RCC 7860 (cell line): ENCODE measurements at regions not wholly inside any gene's neighbourhood (a gene's known extent, or its start where the extent isn't known, plus 50 kb on each side); places are given as distances from the start of the nearest gene placed in this dataset.
"Not testable (repeated sequence)": the region's sequence is repeated elsewhere in the genome, so short reads cannot be mapped to it uniquely, and the experiment has no call there.

Experiments
- DNase-seq: peaks from one replicate; pipeline ENCODE4 v3.0.0-alpha.2; 2015; ENCODE audit warnings: low spot score
- FAIRE-seq: peaks from 2 replicates; lab custom pipeline; 2012; peaks lifted over from hg19 to GRCh38; lab: Jason Lieb, UNC

- FAIRE-seq, DNase-seq: not testable (repeated sequence)
These were observed 110.3 kb upstream of the SLC7A11 start for GRCh38 chr4:138352446-138352845.

- FAIRE-seq (no peak), DNase-seq (no peak)
These were observed 105.9 kb upstream of the SLC7A11 start for GRCh38 chr4:138348055-138348454.

- FAIRE-seq (no peak), DNase-seq (no peak)
These were observed 105.4 kb upstream of the SLC7A11 start for GRCh38 chr4:138347561-138347960.

DNA sequence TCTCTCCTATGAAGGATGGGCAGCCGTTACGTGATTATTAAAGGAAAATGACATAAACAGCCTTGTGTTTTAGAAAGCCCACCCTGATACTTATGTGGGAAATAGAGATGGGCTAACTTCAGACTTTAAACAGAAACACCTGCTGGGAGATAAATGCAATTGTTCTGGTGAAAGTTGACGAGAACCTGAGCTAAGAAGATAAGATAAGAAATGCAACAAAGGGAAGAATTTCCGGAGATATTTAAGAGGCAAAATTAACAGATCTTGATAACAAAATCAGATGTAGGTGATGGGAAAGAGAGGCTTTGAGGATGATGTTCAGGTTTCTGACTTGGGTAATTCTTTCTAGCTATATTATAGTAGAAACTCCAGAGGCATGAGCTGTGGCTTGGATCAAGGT, 102.7 kb upstream of the SLC7A11 start:
- DNase-seq (no peak), FAIRE-seq (no peak)

GRCh38 chr4:138344054-138344453, 101.9 kb upstream of the SLC7A11 start:
- DNase-seq (no peak), FAIRE-seq (no peak)

DNA sequence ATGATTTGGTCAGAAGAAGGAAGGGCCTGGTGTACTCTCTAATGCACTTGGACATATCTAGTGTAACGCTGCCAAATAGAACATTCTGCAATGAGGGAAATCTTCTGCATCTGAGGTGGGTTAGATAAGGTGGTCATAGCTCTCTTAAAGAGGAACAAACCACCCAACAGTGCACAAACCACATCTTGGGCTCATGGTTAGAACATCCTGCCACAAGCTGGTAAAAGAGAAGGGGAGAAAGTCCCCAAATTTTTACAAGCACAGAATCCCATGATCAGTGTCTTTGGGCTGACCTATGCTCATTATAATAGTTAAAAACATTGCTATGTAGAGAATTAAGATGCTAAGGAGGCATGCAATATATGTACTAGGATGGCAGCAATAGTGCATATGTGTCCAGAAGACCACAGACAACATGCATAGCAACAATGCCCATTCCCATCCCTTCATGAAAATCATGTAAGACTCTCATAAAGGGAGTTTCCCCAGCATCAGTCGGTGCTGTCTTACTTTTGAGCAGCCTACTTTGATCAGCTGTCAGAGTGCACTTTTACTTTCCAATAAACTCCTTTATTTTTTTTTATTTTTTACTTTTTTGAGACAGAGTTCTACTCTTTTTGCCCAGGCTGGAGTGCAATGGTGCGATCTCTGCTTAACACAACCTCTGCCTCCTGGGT, 99.7 kb upstream of the SLC7A11 start:
- FAIRE-seq (no peak), DNase-seq (no peak)

- no peak for DNase-seq
- FAIRE-seq = no peak
These were observed 96.7 kb upstream of the SLC7A11 start for GRCh38 chr4:138338840-138339239.

DNA sequence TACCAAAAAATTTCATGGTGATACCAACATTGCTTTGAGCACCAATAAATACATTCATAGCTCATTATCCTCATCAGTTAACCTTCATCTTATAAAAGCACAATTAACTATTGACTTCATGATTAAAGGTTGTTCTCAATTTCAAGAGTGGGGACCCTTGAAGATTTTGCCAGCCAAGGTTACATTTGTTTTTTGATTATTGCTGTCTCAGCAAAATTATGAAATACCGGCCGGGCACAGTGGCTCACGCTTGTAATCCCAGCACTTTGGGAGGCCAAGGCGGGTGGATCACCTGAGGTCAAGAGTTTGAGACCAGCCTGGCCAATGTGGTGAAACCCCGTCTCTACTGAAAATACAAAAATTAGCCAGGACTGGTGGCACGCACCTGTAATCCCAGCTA, 96.1 kb upstream of the SLC7A11 start:
- FAIRE-seq, DNase-seq: not testable (repeated sequence)

DNA sequence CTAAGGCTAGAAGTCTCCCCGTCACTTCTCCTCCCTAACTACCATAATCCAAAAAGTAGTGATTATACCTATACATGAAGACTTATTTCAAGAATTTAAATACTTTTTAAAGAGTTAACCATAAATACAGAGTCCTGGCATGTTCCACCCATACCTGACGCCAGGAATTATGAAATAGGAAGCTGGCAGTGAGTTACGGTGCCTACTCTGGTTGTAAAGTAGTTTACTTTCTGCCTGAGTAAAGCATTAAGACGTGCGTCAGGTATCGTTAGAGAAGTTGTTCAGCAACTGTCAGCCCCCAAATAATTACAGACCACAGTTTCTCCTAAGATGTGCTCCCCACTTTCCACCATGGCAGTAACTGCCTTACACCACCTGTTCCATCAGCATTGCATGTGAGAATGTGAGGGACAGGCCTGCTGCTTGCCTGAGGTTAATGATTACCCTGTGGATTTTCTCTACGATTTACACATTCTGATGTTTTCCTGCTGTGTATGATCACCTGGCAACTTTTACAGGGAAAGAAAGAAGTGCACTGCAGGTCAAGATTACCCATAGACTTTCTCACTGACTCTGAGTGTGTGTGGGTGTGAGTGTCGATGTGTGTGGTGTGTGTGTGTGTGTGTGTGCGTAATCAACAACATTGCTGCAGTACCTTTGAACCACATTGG, 92.3 kb upstream of the SLC7A11 start:
- FAIRE-seq = no peak
- DNase-seq = no peak

- not testable (repeated sequence) for DNase-seq, FAIRE-seq
These were observed 90.3 kb upstream of the SLC7A11 start for GRCh38 chr4:138332415-138332814.

GRCh38 chr4:138330531-138330930, 88.4 kb upstream of the SLC7A11 start:
- no peak for DNase-seq
- FAIRE-seq = no peak

- FAIRE-seq (no peak), DNase-seq (no peak)
These were observed 87.4 kb upstream of the SLC7A11 start for GRCh38 chr4:138329506-138330070.

GRCh38 chr4:138327338-138327737, 85.2 kb upstream of the SLC7A11 start:
- FAIRE-seq (no peak), DNase-seq (no peak)

- DNase-seq (no peak), FAIRE-seq (no peak)
These were observed 78.7 kb upstream of the SLC7A11 start for GRCh38 chr4:138320831-138321230.

DNA sequence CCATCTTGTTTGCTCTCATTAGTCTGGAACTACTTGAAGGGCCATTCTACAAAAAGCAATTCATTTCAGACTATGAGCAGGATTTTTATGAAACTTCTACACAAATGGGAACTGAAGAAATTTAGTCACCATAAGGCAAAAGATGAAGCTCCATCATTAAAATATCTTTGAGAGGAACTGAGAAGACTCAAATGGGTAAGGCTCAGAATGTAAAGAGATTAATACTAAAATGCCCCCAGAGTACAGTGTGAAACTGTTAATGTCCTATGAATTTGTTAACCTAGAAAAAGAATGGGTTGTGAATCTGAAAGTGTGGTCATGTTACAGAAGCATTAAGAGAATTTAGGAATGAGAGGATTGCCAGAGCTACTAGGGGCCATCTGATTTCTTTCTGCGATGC, 77.9 kb upstream of the SLC7A11 start:
- DNase-seq (no peak), FAIRE-seq (no peak)

DNA sequence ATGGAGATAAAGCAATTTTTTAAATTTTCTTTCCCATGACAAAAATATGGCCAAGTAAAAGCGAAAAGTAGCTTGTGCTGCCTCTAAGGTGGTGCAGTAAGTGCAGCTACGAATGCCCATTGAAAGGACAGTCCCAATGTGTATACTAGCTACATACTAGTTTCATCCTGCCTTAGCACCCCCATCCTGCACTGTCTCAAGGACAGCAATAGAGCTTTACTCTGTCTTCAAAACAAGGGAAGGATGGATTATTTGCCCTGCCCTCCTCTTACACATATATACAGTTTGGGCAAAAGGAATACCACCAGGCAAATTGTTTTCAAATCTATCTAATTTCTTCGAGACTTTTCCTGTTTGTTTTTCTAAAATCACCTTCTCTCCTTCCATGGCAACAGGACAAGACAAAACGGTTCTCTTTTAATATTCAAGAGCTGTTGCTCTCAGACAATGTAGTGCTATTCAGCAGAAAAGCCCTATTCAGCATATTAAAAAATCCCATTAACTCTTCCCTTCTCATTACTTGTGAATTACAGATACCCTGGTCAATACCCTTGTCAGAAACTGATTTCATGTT, 75.1 kb upstream of the SLC7A11 start:
- no peak for FAIRE-seq
- no peak for DNase-seq

GRCh38 chr4:138312536-138312911, 70.4 kb upstream of the SLC7A11 start:
- DNase-seq (no peak), FAIRE-seq (no peak)

- DNase-seq = no peak
- FAIRE-seq = no peak
These were observed 69.8 kb upstream of the SLC7A11 start for GRCh38 chr4:138311771-138312535.

GRCh38 chr4:138310991-138311390, 68.8 kb upstream of the SLC7A11 start:
- no peak for DNase-seq
- no peak for FAIRE-seq

GRCh38 chr4:138310498-138310897, 68.3 kb upstream of the SLC7A11 start:
- FAIRE-seq (no peak), DNase-seq (no peak)

DNA sequence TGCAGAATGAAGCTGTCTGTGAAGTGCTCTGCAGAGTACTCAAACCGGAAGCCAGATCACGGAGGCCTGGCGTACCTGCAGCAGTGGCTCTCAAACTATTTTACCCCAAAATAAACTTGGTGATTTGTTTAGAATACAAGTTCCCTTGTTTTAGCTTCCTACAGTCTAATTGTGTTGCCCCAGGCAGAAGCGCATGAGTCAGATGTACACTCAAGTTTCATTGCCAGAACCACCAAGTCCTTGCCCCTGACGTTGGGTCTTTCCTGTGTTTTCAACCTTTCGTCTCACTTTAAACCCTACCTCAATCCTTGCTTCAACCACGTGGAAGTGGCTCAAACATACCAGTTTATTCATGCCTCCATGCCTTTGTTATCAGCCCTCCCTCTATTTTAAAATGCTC, 66.2 kb upstream of the SLC7A11 start:
- FAIRE-seq (no peak), DNase-seq (no peak)
